Smooth muscle cell (in vitro differentiated cells): ENCODE measurements at regions not wholly inside any gene's neighbourhood (a gene's known extent, or its start where the extent isn't known, plus 50 kb on each side); places are given as distances from the start of the nearest gene placed in this dataset.
A peak's percentile ranks its signal among the peaks of the same experiment; 100 is the strongest.

Experiments
- DNase-seq: peaks from one replicate; lab custom pipeline; 2025; ENCODE audit not compliant: unreplicated experiment; lab: John Stamatoyannopoulos, UW
- H2AFZ ChIP-seq: fragments of 200-600 bp; sonication (generic); 2 replicates; pipeline ENCODE4 v1.6.0; 2016; ENCODE audit warnings: antibody characterized with exemption, low read depth, mild to moderate bottlenecking
- H3F3A ChIP-seq: fragments of 200-600 bp; sonication (generic); 2 replicates; pipeline ENCODE4 v1.6.0; 2017; ENCODE audit warnings: antibody characterized with exemption, low read depth
- H3K27ac ChIP-seq: fragments of 200-600 bp; sonication (generic); 2 replicates; pipeline ENCODE4 v1.5.1; 2016; ENCODE audit warnings: low read depth, mild to moderate bottlenecking
- H3K27me3 ChIP-seq: fragments of 200-600 bp; sonication (generic); 2 replicates; pipeline ENCODE4 v1.6.1; 2016; ENCODE audit warnings: low read depth, mild to moderate bottlenecking
- H3K36me3 ChIP-seq: fragments of 200-600 bp; sonication (generic); 2 replicates; pipeline ENCODE4 v1.5.1; 2016; ENCODE audit warnings: low read depth
- H3K4me1 ChIP-seq: fragments of 200-600 bp; sonication (generic); 2 replicates; pipeline ENCODE4 v1.5.1; 2016; ENCODE audit warnings: low read depth
- H3K4me2 ChIP-seq: fragments of 200-600 bp; sonication (generic); 2 replicates; pipeline ENCODE4 v1.6.0; 2016; ENCODE audit warnings: mild to moderate bottlenecking
- H3K4me3 ChIP-seq: fragments of 200-600 bp; sonication (generic); 2 replicates; pipeline ENCODE4 v1.5.1; 2016; ENCODE audit warnings: mild to moderate bottlenecking
- H3K79me2 ChIP-seq: fragments of 200-600 bp; sonication (generic); 2 replicates; pipeline ENCODE4 v1.6.0; 2016; ENCODE audit warnings: low read depth, mild to moderate bottlenecking
- H3K9ac ChIP-seq: fragments of 200-600 bp; sonication (generic); 2 replicates; pipeline ENCODE4 v1.6.0; 2016; ENCODE audit warnings: low read depth
- H3K9me3 ChIP-seq: fragments of 200-600 bp; sonication (generic); replicated peaks from 2 replicates; pipeline ENCODE4 v1.5.1; 2016; ENCODE audit warnings: low read depth
- H4K20me1 ChIP-seq: fragments of 200-600 bp; sonication (generic); 2 replicates; pipeline ENCODE4 v1.6.0; 2016; ENCODE audit warnings: low read depth
- CTCF ChIP-seq: fragments of 200-600 bp; sonication (generic); IDR thresholded peaks from 2 replicates; pipeline ENCODE4 v1.5.1; 2017; ENCODE audit warnings: borderline replicate concordance, mild to moderate bottlenecking, antibody characterized with exemption; ENCODE audit not compliant: insufficient read depth, poor library complexity, severe bottlenecking
- WGBS: methylation state at CpG from one replicate; pipeline ENCODE4 v1.1.7; 2016; ENCODE audit warnings: low lambda C conversion rate; 5-methylcytosine and 5-hydroxymethylcytosine counted together

GRCh38 chr2:107282135-107282534 is 396.2 kb upstream of the ST6GAL2 start:
- no peaks in the 10 kb centered on the region for H3K36me3 ChIP-seq

GRCh38 chr2:107285621-107286299 is 399.8 kb upstream of the ST6GAL2 start:
- no peak overlapping the region for H3K27ac ChIP-seq
- H3K27me3 ChIP-seq, result no peaks in the 10 kb centered on the region
- WGBS, result 74% methylated on average over 3 of the region's 3 CpGs
- H2AFZ ChIP-seq, result no peak overlapping the region
- H4K20me1 ChIP-seq, result no peaks in the 10 kb centered on the region
- H3F3A ChIP-seq, result no peaks in the 10 kb centered on the region
- TF ChIP-seq CTCF, result no peak
- no peaks in the 10 kb centered on the region for H3K79me2 ChIP-seq
- H3K4me3 ChIP-seq, result no peak overlapping the region
- H3K9ac ChIP-seq, result no peak overlapping the region
- no peak for DNase-seq
- no peaks in the 10 kb centered on the region for H3K4me1 ChIP-seq
- no peak overlapping the region for H3K4me2 ChIP-seq
- no peaks in the 10 kb centered on the region for H3K36me3 ChIP-seq
- H3K9me3 ChIP-seq, result no peaks in the 10 kb centered on the region

More at GRCh38 chr2:107282135-107282534, 396.2 kb upstream of the ST6GAL2 start:
- Histone ChIP-seq H4K20me1 (no peaks in the 10 kb centered on the region), H3K79me2 (no peaks in the 10 kb centered on the region), H3F3A (no peaks in the 10 kb centered on the region), H3K27ac (no peak overlapping the region), H3K4me2 (no peak overlapping the region), H3K27me3 (no peaks in the 10 kb centered on the region), H2AFZ (no peak overlapping the region), H3K9ac (no peak overlapping the region), H3K4me3 (no peak overlapping the region), H3K4me1 (no peaks in the 10 kb centered on the region), H3K9me3 (no peaks in the 10 kb centered on the region)
- TF ChIP-seq CTCF, result no peak
- DNase-seq, result no peak

GRCh38 chr2:107290041-107290440 is 404.1 kb upstream of the ST6GAL2 start:
- no peak for TF ChIP-seq CTCF

GRCh38 chr2:107303964-107304363 is 418.0 kb upstream of the ST6GAL2 start:
- no peak for TF ChIP-seq CTCF
- no peak for DNase-seq
- Histone ChIP-seq H3K9ac (no peak overlapping the region), H3K4me3 (no peak overlapping the region), H2AFZ (no peak overlapping the region), H3F3A (no peaks in the 10 kb centered on the region), H3K27ac (no peak overlapping the region), H3K4me2 (no peak overlapping the region), H3K27me3 (no peaks in the 10 kb centered on the region), H3K36me3 (no peaks in the 10 kb centered on the region), H3K4me1 (no peaks in the 10 kb centered on the region), H3K79me2 (no peaks in the 10 kb centered on the region), H3K9me3 (no peaks in the 10 kb centered on the region), H4K20me1 (no peaks in the 10 kb centered on the region)
- 55% methylated on average over 2 of the region's 2 CpGs for WGBS

More at GRCh38 chr2:107290041-107290440, 404.1 kb upstream of the ST6GAL2 start:
- Histone ChIP-seq H3K36me3 (no peaks in the 10 kb centered on the region), H3K79me2 (no peaks in the 10 kb centered on the region), H3K9ac (no peak overlapping the region), H3K4me2 (peak overlapping the region; percentile 8), H4K20me1 (no peaks in the 10 kb centered on the region), H3K4me3 (no peak overlapping the region), H3K9me3 (no peaks in the 10 kb centered on the region), H3K4me1 (no peaks in the 10 kb centered on the region), H2AFZ (peak overlapping the region; percentile 87), H3K27me3 (no peaks in the 10 kb centered on the region), H3K27ac (peak overlapping the region; percentile 15), H3F3A (no peaks in the 10 kb centered on the region)
- no peak for DNase-seq
- WGBS, result 57% methylated on average over 3 of the region's 3 CpGs
